Skeletal muscle tissue (tissue), 3 donors: ENCODE measurements at regions not wholly inside any gene's neighbourhood (a gene's known extent, or its start where the extent isn't known, plus 50 kb on each side); places are given as distances from the start of the nearest gene placed in this dataset.
"Not testable (repeated sequence)": the region's sequence is repeated elsewhere in the genome, so short reads cannot be mapped to it uniquely, and the experiment has no call there.

Experiments used
- H3K27ac ChIP-seq: one replicate; pipeline ENCODE4 v1.7.0; 2013; ENCODE audit warnings: mild to moderate bottlenecking, low read depth, low read length, inconsistent platforms
- H3K27me3 ChIP-seq, 3 donors: one replicate each; pipeline ENCODE4 v1.7.0; 2013; ENCODE audit warnings: low read length in 3 of 3; ENCODE audit not compliant: control insufficient read depth in 3 of 3, insufficient read depth in 3 of 3
- H3K36me3 ChIP-seq, 3 donors: one replicate each; pipeline ENCODE4 v1.7.0; 2013; ENCODE audit warnings: low read length in 3 of 3; ENCODE audit not compliant: control insufficient read depth in 3 of 3, insufficient read depth in 3 of 3
- H3K4me1 ChIP-seq, 3 donors: one replicate each; pipeline ENCODE4 v1.7.0; 2013; ENCODE audit warnings: low read length in 3 of 3, mild to moderate bottlenecking in 3 of 3; ENCODE audit not compliant: control insufficient read depth in 3 of 3, insufficient read depth in 3 of 3
- H3K4me3 ChIP-seq, 3 donors: one replicate each; pipeline ENCODE4 v1.7.0; 2013; ENCODE audit warnings: low read length in 3 of 3
- H3K9ac ChIP-seq, 3 donors: one replicate each; pipeline ENCODE4 v1.7.0; 2013; ENCODE audit warnings: low read length in 3 of 3, mild to moderate bottlenecking in 3 of 3, moderate library complexity in 2 of 3, low read depth in 1 of 3
- H3K9me3 ChIP-seq, 3 donors: one replicate each; pipeline ENCODE4 v1.7.0; 2013; ENCODE audit warnings: low read length in 3 of 3; ENCODE audit not compliant: control insufficient read depth in 3 of 3
- donor health status: Osteomylitis.

GRCh38 chr2:131832209-131832780 is 304.6 kb downstream of the CCDC74A start:
- H3K27me3 ChIP-seq, H3K9ac ChIP-seq, H3K27ac ChIP-seq, H3K4me3 ChIP-seq, H3K9me3 ChIP-seq, H3K4me1 ChIP-seq, H3K36me3 ChIP-seq: not testable (repeated sequence)

- H3K27ac ChIP-seq, H3K9me3 ChIP-seq, H3K9ac ChIP-seq, H3K4me3 ChIP-seq, H3K36me3 ChIP-seq, H3K4me1 ChIP-seq, H3K27me3 ChIP-seq: not testable (repeated sequence)
Measured at GRCh38 chr2:131832917-131833316, 305.2 kb downstream of the CCDC74A start.

GRCh38 chr2:131833367-131834202 is 305.9 kb downstream of the CCDC74A start:
- not testable (repeated sequence) for H3K27ac ChIP-seq, H3K27me3 ChIP-seq

GRCh38 chr2:131834203-131835020 is 306.7 kb downstream of the CCDC74A start:
- not testable (repeated sequence) for H3K36me3 ChIP-seq, H3K27me3 ChIP-seq, H3K4me1 ChIP-seq

More at GRCh38 chr2:131833367-131834202, 305.9 kb downstream of the CCDC74A start:
- not testable (repeated sequence) for H3K4me1 ChIP-seq, H3K4me3 ChIP-seq, H3K9me3 ChIP-seq, H3K9ac ChIP-seq, H3K36me3 ChIP-seq

GRCh38 chr2:131835022-131835421 is 307.3 kb downstream of the CCDC74A start:
- H3K4me3 ChIP-seq, H3K4me1 ChIP-seq, H3K9me3 ChIP-seq, H3K9ac ChIP-seq, H3K36me3 ChIP-seq, H3K27me3 ChIP-seq, H3K27ac ChIP-seq: not testable (repeated sequence)

More at GRCh38 chr2:131834203-131835020, 306.7 kb downstream of the CCDC74A start:
- not testable (repeated sequence) for H3K27ac ChIP-seq, H3K9ac ChIP-seq, H3K4me3 ChIP-seq, H3K9me3 ChIP-seq

GRCh38 chr2:131835621-131836091 is 308.0 kb downstream of the CCDC74A start:
- Histone ChIP-seq H3K9me3 (no peaks in the 10 kb centered on the region), H3K27me3 (peaks cover 0 to 10% (median 4%) of the 10 kb centered on the region in 3 donors), H3K36me3 (no peaks in the 10 kb centered on the region), H3K9ac (no peak overlapping the region), H3K4me3 (no peak overlapping the region), H3K4me1 (no peaks in the 10 kb centered on the region), H3K27ac (no peak overlapping the region)

- not testable (repeated sequence) for H3K9me3 ChIP-seq, H3K9ac ChIP-seq, H3K36me3 ChIP-seq
Measured at GRCh38 chr2:131836116-131836515, 308.4 kb downstream of the CCDC74A start.

GRCh38 chr2:131844044-131844443 is 316.4 kb downstream of the CCDC74A start:
- not testable (repeated sequence) for H3K4me1 ChIP-seq, H3K27ac ChIP-seq, H3K4me3 ChIP-seq, H3K36me3 ChIP-seq, H3K9me3 ChIP-seq, H3K27me3 ChIP-seq, H3K9ac ChIP-seq

More at GRCh38 chr2:131836116-131836515, 308.4 kb downstream of the CCDC74A start:
- not testable (repeated sequence) for H3K4me1 ChIP-seq, H3K27me3 ChIP-seq, H3K4me3 ChIP-seq, H3K27ac ChIP-seq

GRCh38 chr2:131856202-131856601 is 305.6 kb downstream of the ANKRD30BL start:
- H3K9ac ChIP-seq, H3K27me3 ChIP-seq, H3K36me3 ChIP-seq, H3K27ac ChIP-seq, H3K4me1 ChIP-seq, H3K4me3 ChIP-seq, H3K9me3 ChIP-seq: not testable (repeated sequence)

- not testable (repeated sequence) for H3K4me3 ChIP-seq, H3K27ac ChIP-seq, H3K9ac ChIP-seq, H3K27me3 ChIP-seq, H3K4me1 ChIP-seq, H3K36me3 ChIP-seq, H3K9me3 ChIP-seq
Measured at GRCh38 chr2:131858197-131858596, 303.6 kb downstream of the ANKRD30BL start.
